Medulla oblongata (tissue), 1 donor: ENCODE measurements at regions not wholly inside any gene's neighbourhood (a gene's known extent, or its start where the extent isn't known, plus 50 kb on each side); places are given as distances from the start of the nearest gene placed in this dataset.
"Not testable (repeated sequence)": the region's sequence is repeated elsewhere in the genome, so short reads cannot be mapped to it uniquely, and the experiment has no call there.

Experiments
- DNase-seq: peaks from one replicate; pipeline ENCODE4 v3.0.0-alpha.2; 2015; ENCODE audit errors: extremely low spot score

GRCh38 chr5:89850513-89850865 lies 559.1 kb downstream of the CETN3 start:
- no peak for DNase-seq

- no peak for DNase-seq
Measured at GRCh38 chr5:89849830-89850512, 559.6 kb downstream of the CETN3 start.

GRCh38 chr5:89847743-89848142 lies 561.8 kb downstream of the CETN3 start:
- DNase-seq: no peak

GRCh38 chr5:89844548-89844947 lies 565.0 kb downstream of the CETN3 start:
- DNase-seq: no peak

- DNase-seq: no peak
Measured at GRCh38 chr5:89842531-89842930, 567.0 kb downstream of the CETN3 start.

- no peak for DNase-seq
Measured at GRCh38 chr5:89840906-89841305, 568.6 kb downstream of the CETN3 start.

- no peak for DNase-seq
Measured at GRCh38 chr5:89830691-89831090, 578.9 kb downstream of the CETN3 start.

GRCh38 chr5:89827960-89828359 lies 581.6 kb downstream of the CETN3 start:
- DNase-seq: no peak

- no peak for DNase-seq
Measured at GRCh38 chr5:89827359-89827758, 582.2 kb downstream of the CETN3 start.

- DNase-seq: no peak
Measured at GRCh38 chr5:89826938-89827337, 582.6 kb downstream of the CETN3 start.

GRCh38 chr5:89823046-89823445 lies 586.5 kb downstream of the CETN3 start:
- no peak for DNase-seq

- no peak for DNase-seq
Measured at GRCh38 chr5:89817841-89818240, 591.7 kb downstream of the CETN3 start.

GRCh38 chr5:89816038-89816437 lies 593.5 kb downstream of the CETN3 start:
- DNase-seq: no peak

- DNase-seq: not testable (repeated sequence)
Measured at GRCh38 chr5:89800735-89801134, 608.8 kb downstream of the CETN3 start.

GRCh38 chr5:89794504-89794903 lies 615.1 kb downstream of the CETN3 start:
- not testable (repeated sequence) for DNase-seq

- DNase-seq: not testable (repeated sequence)
Measured at GRCh38 chr5:89779734-89780133, 629.8 kb downstream of the CETN3 start.

GRCh38 chr5:89777758-89778157 lies 631.8 kb downstream of the CETN3 start:
- DNase-seq: no peak

- DNase-seq: no peak
Measured at GRCh38 chr5:89769975-89770374, 639.6 kb downstream of the CETN3 start.

GRCh38 chr5:89759802-89760201 lies 649.8 kb downstream of the CETN3 start:
- no peak for DNase-seq

GRCh38 chr5:89758146-89758545 lies 651.4 kb downstream of the CETN3 start:
- DNase-seq: no peak

GRCh38 chr5:89756955-89757354 lies 652.6 kb downstream of the CETN3 start:
- DNase-seq: no peak

GRCh38 chr5:89755024-89755423 lies 654.5 kb downstream of the CETN3 start:
- DNase-seq: no peak

- no peak for DNase-seq
Measured at GRCh38 chr5:89735082-89735481, 674.5 kb downstream of the CETN3 start.

- no peak for DNase-seq
Measured at GRCh38 chr5:89733772-89734171, 675.8 kb downstream of the CETN3 start.
